Esophagus squamous epithelium (tissue), 4 donors: ENCODE measurements at regions not wholly inside any gene's neighbourhood (a gene's known extent, or its start where the extent isn't known, plus 50 kb on each side); places are given as distances from the start of the nearest gene placed in this dataset.

Experiments
- POLR2A ChIP-seq, 4 donors: fragments of 450-650 bp; IDR thresholded peaks; one replicate each; pipeline ENCODE4 v1.6.1; 2017; ENCODE audit warnings: antibody characterized with exemption in 4 of 4, mild to moderate bottlenecking in 4 of 4, moderate library complexity in 3 of 4
- TF ChIP-seq, protein P1 (sequence below), 6 experiments: fragments of 450-650 bp in 4 of 6; fragments of 200-600 bp in 2 of 6; sonication (generic) in 2 of 6; IDR thresholded peaks; one replicate each; pipeline ENCODE4 v1.5.1; 2016 to 2019; ENCODE audit warnings: antibody characterized with exemption in 6 of 6, mild to moderate bottlenecking in 4 of 6, moderate library complexity in 4 of 6

DNA sequence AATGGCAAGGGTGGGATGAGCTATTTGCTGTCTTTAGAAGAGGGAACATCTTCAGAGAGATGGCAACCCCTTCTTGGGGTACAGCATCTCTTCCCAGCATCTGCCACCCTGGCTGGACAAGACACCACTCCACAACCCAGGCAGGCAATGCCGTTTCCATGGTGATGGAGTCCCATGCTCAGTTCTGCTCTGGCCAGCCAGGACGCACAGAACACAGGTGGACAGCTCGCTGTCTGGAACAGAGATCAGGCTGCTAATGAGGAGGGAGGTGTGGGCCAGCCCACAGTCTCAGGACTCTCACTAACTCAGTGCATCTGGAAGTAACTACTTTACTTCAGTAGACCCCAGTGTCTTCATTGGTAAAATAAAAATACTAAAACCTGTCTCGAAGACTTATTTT lies 321.0 kb upstream of the CPEB2 start:
- TF ChIP-seq, protein P1, sequence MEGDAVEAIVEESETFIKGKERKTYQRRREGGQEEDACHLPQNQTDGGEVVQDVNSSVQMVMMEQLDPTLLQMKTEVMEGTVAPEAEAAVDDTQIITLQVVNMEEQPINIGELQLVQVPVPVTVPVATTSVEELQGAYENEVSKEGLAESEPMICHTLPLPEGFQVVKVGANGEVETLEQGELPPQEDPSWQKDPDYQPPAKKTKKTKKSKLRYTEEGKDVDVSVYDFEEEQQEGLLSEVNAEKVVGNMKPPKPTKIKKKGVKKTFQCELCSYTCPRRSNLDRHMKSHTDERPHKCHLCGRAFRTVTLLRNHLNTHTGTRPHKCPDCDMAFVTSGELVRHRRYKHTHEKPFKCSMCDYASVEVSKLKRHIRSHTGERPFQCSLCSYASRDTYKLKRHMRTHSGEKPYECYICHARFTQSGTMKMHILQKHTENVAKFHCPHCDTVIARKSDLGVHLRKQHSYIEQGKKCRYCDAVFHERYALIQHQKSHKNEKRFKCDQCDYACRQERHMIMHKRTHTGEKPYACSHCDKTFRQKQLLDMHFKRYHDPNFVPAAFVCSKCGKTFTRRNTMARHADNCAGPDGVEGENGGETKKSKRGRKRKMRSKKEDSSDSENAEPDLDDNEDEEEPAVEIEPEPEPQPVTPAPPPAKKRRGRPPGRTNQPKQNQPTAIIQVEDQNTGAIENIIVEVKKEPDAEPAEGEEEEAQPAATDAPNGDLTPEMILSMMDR (IDR thresholded peaks at IDR 0.05) = no peak
- TF ChIP-seq POLR2A (IDR thresholded peaks at IDR 0.05) = no peak
